ENCODE measurements at regions not wholly inside any gene's neighbourhood (a gene's known extent, or its start where the extent isn't known, plus 50 kb on each side); places are given as distances from the start of the nearest gene placed in this dataset.

GRCh38 chr4:161206528-161207080, 957.2 kb downstream of the FSTL5 start:
- Histone ChIP-seq H3K4me1 (no peaks in the 10 kb centered on the region), H3K9me3 (no peaks in the 10 kb centered on the region), H3K27ac (no peak overlapping the region), H3K27me3 (no peaks in the 10 kb centered on the region), H3K4me3 (no peak overlapping the region), H3K36me3 (no peaks in the 10 kb centered on the region)
- 70 to 80% methylated on average over 2 of the region's 2 CpGs for whole genome bisulfite sequencing, 2 donors (ENCODE audit: low coverage in 1 of 2)
- no peak for TF ChIP-seq POLR2A (IDR thresholded peaks at IDR 0.05)
- no peak for TF ChIP-seq POLR2AphosphoS5 (IDR thresholded peaks at IDR 0.05)
- TF ChIP-seq CTCF (IDR thresholded peaks at IDR 0.05), result no peak
- TF ChIP-seq EP300 (IDR thresholded peaks at IDR 0.05; ENCODE audit: low read depth), result no peak
- intact Hi-C loops (cut with DNase I; ENCODE audit: low total_unique reads) (no loop called here), in situ Hi-C loops (cut with MboI; ENCODE audit: low pct_ligation_motif_present in 1 of 4, low pct_unique_long_range_greater_than_20kb in 1 of 4, low sequenced_read_pairs in 3 of 4) (no loop called here)
- no peak for DNase-seq

- WGBS, 2 donors (ENCODE audit: low coverage in 1 of 2), result 76 to 100% methylated on average over 1 to 3 of the region's 3 CpGs
- in situ Hi-C loops (cut with MboI; ENCODE audit: low pct_ligation_motif_present in 1 of 4, low pct_unique_long_range_greater_than_20kb in 1 of 4, low sequenced_read_pairs in 3 of 4), result no loop called here
Measured at GRCh38 chr4:161203865-161204264, 959.9 kb downstream of the FSTL5 start.

GRCh38 chr4:161197912-161198311, 965.9 kb downstream of the FSTL5 start:
- Histone ChIP-seq H3K4me3 (no peak overlapping the region), H3K27me3 (no peaks in the 10 kb centered on the region), H3K9me3 (no peaks in the 10 kb centered on the region), H3K36me3 (no peaks in the 10 kb centered on the region), H3K27ac (no peak overlapping the region), H3K4me1 (no peaks in the 10 kb centered on the region)
- DNase-seq, result no peak
- no peak for TF ChIP-seq POLR2AphosphoS5 (IDR thresholded peaks at IDR 0.05)
- no peak for TF ChIP-seq EP300 (IDR thresholded peaks at IDR 0.05; ENCODE audit: low read depth)
- no peak for TF ChIP-seq CTCF (IDR thresholded peaks at IDR 0.05)
- TF ChIP-seq POLR2A (IDR thresholded peaks at IDR 0.05), result no peak
- 74 to 79% methylated on average over 2 of the region's 2 CpGs for WGBS, 2 donors (ENCODE audit: low coverage in 1 of 2)
- intact Hi-C loops (cut with DNase I; ENCODE audit: low total_unique reads), result no loop called here
- in situ Hi-C loops (cut with MboI; ENCODE audit: low pct_ligation_motif_present in 1 of 4, low pct_unique_long_range_greater_than_20kb in 1 of 4, low sequenced_read_pairs in 3 of 4), result no loop called here

More at GRCh38 chr4:161203865-161204264, 959.9 kb downstream of the FSTL5 start:
- Histone ChIP-seq H3K9me3 (no peaks in the 10 kb centered on the region), H3K27ac (no peak overlapping the region), H3K36me3 (no peaks in the 10 kb centered on the region), H3K4me3 (no peak overlapping the region), H3K27me3 (no peaks in the 10 kb centered on the region), H3K4me1 (no peaks in the 10 kb centered on the region)
- TF ChIP-seq EP300 (IDR thresholded peaks at IDR 0.05; ENCODE audit: low read depth) (no peak), CTCF (IDR thresholded peaks at IDR 0.05) (no peak), POLR2A (IDR thresholded peaks at IDR 0.05) (no peak), POLR2AphosphoS5 (IDR thresholded peaks at IDR 0.05) (no peak)
- DNase-seq, result no peak
- intact Hi-C loops (cut with DNase I; ENCODE audit: low total_unique reads), result no loop called here

- DNase-seq, result no peak
- intact Hi-C loops (cut with DNase I; ENCODE audit: low total_unique reads), result no loop called here
Measured at GRCh38 chr4:161197474-161197873, 966.3 kb downstream of the FSTL5 start.

More at GRCh38 chr4:161197474-161197873, 966.3 kb downstream of the FSTL5 start:
- no peaks in the 10 kb centered on the region for H3K9me3 ChIP-seq
- 63 to 69% methylated on average over 4 of the region's 4 CpGs for WGBS, 2 donors (ENCODE audit: low coverage in 1 of 2)
- no peaks in the 10 kb centered on the region for H3K27me3 ChIP-seq
- no peak overlapping the region for H3K4me3 ChIP-seq
- no peak overlapping the region for H3K27ac ChIP-seq
- in situ Hi-C loops (cut with MboI; ENCODE audit: low pct_ligation_motif_present in 1 of 4, low pct_unique_long_range_greater_than_20kb in 1 of 4, low sequenced_read_pairs in 3 of 4), result no loop called here
- H3K4me1 ChIP-seq, result no peaks in the 10 kb centered on the region
- H3K36me3 ChIP-seq, result no peaks in the 10 kb centered on the region
- TF ChIP-seq POLR2AphosphoS5 (IDR thresholded peaks at IDR 0.05) (no peak), CTCF (IDR thresholded peaks at IDR 0.05) (no peak), EP300 (IDR thresholded peaks at IDR 0.05; ENCODE audit: low read depth) (no peak), POLR2A (IDR thresholded peaks at IDR 0.05) (no peak)
